Stomach (tissue), 4 donors: ENCODE measurements at regions not wholly inside any gene's neighbourhood (a gene's known extent, or its start where the extent isn't known, plus 50 kb on each side); places are given as distances from the start of the nearest gene placed in this dataset.

Experiments
- EP300 ChIP-seq: sonication (generic); formaldehyde crosslinking; IDR thresholded peaks from one replicate; pipeline ENCODE4 v1.6.1; 2017; ENCODE audit warnings: antibody characterized with exemption
- POLR2A ChIP-seq, 4 donors: fragments of 450-650 bp; IDR thresholded peaks; one replicate each; pipeline ENCODE4 v1.6.1; 2016; ENCODE audit warnings: antibody characterized with exemption in 4 of 4, control low read depth in 2 of 4, mild to moderate bottlenecking in 1 of 4, moderate library complexity in 1 of 4
- TF ChIP-seq, protein P1 (sequence below), 7 experiments: fragments of 450-650 bp in 4 of 7; fragments of 200-600 bp in 3 of 7; sonication (generic) in 3 of 7; IDR thresholded peaks; one replicate each; pipeline ENCODE4 v1.5.1; 2016 to 2019; ENCODE audit warnings: antibody characterized with exemption in 7 of 7, control low read depth in 2 of 7, mild to moderate bottlenecking in 1 of 7

DNA sequence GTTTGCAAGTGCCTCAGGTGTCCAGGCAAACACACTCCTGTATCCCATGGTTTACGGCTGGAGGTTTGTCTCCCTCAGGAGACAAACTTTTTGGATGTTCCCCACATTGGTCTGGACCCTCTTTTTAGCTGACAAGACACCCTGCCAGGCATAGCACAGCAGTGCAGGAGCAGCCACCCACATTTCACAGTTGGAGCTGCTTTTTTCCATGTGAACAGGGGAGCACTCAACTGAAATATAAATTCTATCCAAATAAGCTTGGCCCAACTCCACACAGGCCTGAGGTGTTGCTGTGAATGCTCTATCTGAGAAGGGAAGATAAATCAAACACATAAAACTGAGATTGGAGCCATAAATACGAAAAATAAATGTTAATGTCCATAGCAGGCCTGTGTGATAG, 501.3 kb upstream of the IL12A start:
- TF ChIP-seq, protein P1, sequence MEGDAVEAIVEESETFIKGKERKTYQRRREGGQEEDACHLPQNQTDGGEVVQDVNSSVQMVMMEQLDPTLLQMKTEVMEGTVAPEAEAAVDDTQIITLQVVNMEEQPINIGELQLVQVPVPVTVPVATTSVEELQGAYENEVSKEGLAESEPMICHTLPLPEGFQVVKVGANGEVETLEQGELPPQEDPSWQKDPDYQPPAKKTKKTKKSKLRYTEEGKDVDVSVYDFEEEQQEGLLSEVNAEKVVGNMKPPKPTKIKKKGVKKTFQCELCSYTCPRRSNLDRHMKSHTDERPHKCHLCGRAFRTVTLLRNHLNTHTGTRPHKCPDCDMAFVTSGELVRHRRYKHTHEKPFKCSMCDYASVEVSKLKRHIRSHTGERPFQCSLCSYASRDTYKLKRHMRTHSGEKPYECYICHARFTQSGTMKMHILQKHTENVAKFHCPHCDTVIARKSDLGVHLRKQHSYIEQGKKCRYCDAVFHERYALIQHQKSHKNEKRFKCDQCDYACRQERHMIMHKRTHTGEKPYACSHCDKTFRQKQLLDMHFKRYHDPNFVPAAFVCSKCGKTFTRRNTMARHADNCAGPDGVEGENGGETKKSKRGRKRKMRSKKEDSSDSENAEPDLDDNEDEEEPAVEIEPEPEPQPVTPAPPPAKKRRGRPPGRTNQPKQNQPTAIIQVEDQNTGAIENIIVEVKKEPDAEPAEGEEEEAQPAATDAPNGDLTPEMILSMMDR (IDR thresholded peaks at IDR 0.05), result no peak
- TF ChIP-seq EP300, result no peak
- TF ChIP-seq POLR2A (IDR thresholded peaks at IDR 0.05), result no peak
